WTC11 (cell line): ENCODE measurements at regions not wholly inside any gene's neighbourhood (a gene's known extent, or its start where the extent isn't known, plus 50 kb on each side); places are given as distances from the start of the nearest gene placed in this dataset.

ENCODE experiments used
- ATAC-seq: fragments of 200-7000 bp; cut with Tn5 transposase; 2 replicates; pipeline ENCODE4 v1.10.0; 2021; ENCODE audit warnings: mild to moderate bottlenecking, moderate library complexity
- CTCF ChIA-PET: fragments of 300-600 bp; sonication (Branson Sonifier 250); formaldehyde crosslinking; loops from one replicate; lab custom pipeline; 2021; ENCODE audit warnings: antibody characterized with exemption; lab: Charles Lee
- POLR2A ChIA-PET: fragments of 350-600 bp; sonication (Branson Sonifier 250); formaldehyde crosslinking; loops from one replicate; lab custom pipeline; 2021; ENCODE audit warnings: antibody characterized with exemption; lab: Charles Lee
- DNase-seq: peaks from one replicate; pipeline ENCODE4 v3.0.0; 2021; ENCODE audit warnings: low spot score
- H3K27ac Mint-ChIP-seq: 2 replicates; pipeline ENCODE4 v1.8.0; 2021; ENCODE audit warnings: mixed read lengths
- H3K27me3 Mint-ChIP-seq: 2 replicates; pipeline ENCODE4 v1.8.0; 2021; ENCODE audit warnings: low read depth, mild to moderate bottlenecking, moderate library complexity, mixed read lengths
- H3K36me3 Mint-ChIP-seq: 2 replicates; pipeline ENCODE4 v1.8.0; 2021; ENCODE audit warnings: mixed read lengths
- H3K4me1 Mint-ChIP-seq: 2 replicates; pipeline ENCODE4 v1.8.0; 2022; ENCODE audit warnings: mixed read lengths
- H3K4me3 Mint-ChIP-seq: 2 replicates; pipeline ENCODE4 v1.8.0; 2021; ENCODE audit warnings: mild to moderate bottlenecking, moderate library complexity, mixed read lengths
- H3K9me3 Mint-ChIP-seq: 2 replicates; pipeline ENCODE4 v1.8.0; 2021; ENCODE audit warnings: mixed read lengths
- FOXJ3 ChIP-seq: sonication (generic); formaldehyde crosslinking; IDR thresholded peaks from 2 replicates; pipeline ENCODE4 v1.9.0; 2021; ENCODE audit warnings: missing genetic modification reagents, mild to moderate bottlenecking, borderline replicate concordance
- IRF1 ChIP-seq: sonication (generic); formaldehyde crosslinking; IDR thresholded peaks from 2 replicates; pipeline ENCODE4 v1.8.0; 2023; ENCODE audit warnings: missing genetic modification reagents
- MYBL2 ChIP-seq: sonication (generic); formaldehyde crosslinking; IDR thresholded peaks from 2 replicates; pipeline ENCODE4 v1.8.1; 2023; ENCODE audit warnings: mild to moderate bottlenecking, moderate library complexity, missing genetic modification reagents
- RORB ChIP-seq: fragments of 250-450 bp; sonication (Bioruptor Pico); IDR thresholded peaks from 2 replicates; pipeline ENCODE4 v1.9.0; 2021; ENCODE audit warnings: mild to moderate bottlenecking
- SP1 ChIP-seq: sonication (generic); formaldehyde crosslinking; conservative IDR thresholded peaks from 2 replicates; pipeline ENCODE4 v1.8.1; 2022; ENCODE audit warnings: missing genetic modification reagents
- TP53 ChIP-seq: sonication (generic); formaldehyde crosslinking; IDR thresholded peaks from 2 replicates; pipeline ENCODE4 v1.8.1; 2023; ENCODE audit warnings: mild to moderate bottlenecking, missing genetic modification reagents
- USF1 ChIP-seq: sonication (generic); formaldehyde crosslinking; IDR thresholded peaks from 2 replicates; pipeline ENCODE4 v1.8.0; 2022; ENCODE audit warnings: mild to moderate bottlenecking, missing genetic modification reagents
- ZNF263 ChIP-seq: sonication (generic); formaldehyde crosslinking; IDR thresholded peaks from 2 replicates; pipeline ENCODE4 v1.8.1; 2022; ENCODE audit warnings: low read depth, mild to moderate bottlenecking, moderate library complexity, missing genetic modification reagents
- ZNF396 ChIP-seq: fragments of 250-450 bp; sonication (Bioruptor Pico); IDR thresholded peaks from 2 replicates; pipeline ENCODE4 v1.8.0; 2021; ENCODE audit warnings: mild to moderate bottlenecking, moderate library complexity, borderline replicate concordance
- ZNF416 ChIP-seq: fragments of 250-450 bp; sonication (Bioruptor Pico); IDR thresholded peaks from 2 replicates; pipeline ENCODE4 v1.9.0; 2021; ENCODE audit warnings: mild to moderate bottlenecking, inconsistent platforms
- ZNF423 ChIP-seq: fragments of 250-450 bp; sonication (Bioruptor Pico); IDR thresholded peaks from 2 replicates; pipeline ENCODE4 v2.1.2; 2022; ENCODE audit warnings: mild to moderate bottlenecking, moderate library complexity
- ZNF512 ChIP-seq: sonication (generic); formaldehyde crosslinking; IDR thresholded peaks from 2 replicates; pipeline ENCODE4 v1.8.1; 2022; ENCODE audit warnings: missing genetic modification reagents, borderline replicate concordance
- TF ChIP-seq, protein P1 (sequence below): sonication (generic); formaldehyde crosslinking; IDR thresholded peaks from 2 replicates; pipeline ENCODE4 v1.8.1; 2023; ENCODE audit warnings: mild to moderate bottlenecking, missing genetic modification reagents, borderline replicate concordance
- TF ChIP-seq, protein P2 (sequence below): fragments of 250-450 bp; sonication (Bioruptor Pico); IDR thresholded peaks from 2 replicates; pipeline ENCODE4 v1.9.0; 2021; ENCODE audit warnings: mild to moderate bottlenecking
- TF ChIP-seq, protein P3 (sequence below): sonication (generic); formaldehyde crosslinking; IDR thresholded peaks from 2 replicates; pipeline ENCODE4 v1.8.0; 2023; ENCODE audit warnings: mild to moderate bottlenecking, missing genetic modification reagents
- TF ChIP-seq, protein P4 (sequence below): fragments of 200-600 bp; IDR thresholded peaks from 2 replicates; pipeline ENCODE4 v1.8.0; 2022; ENCODE audit warnings: antibody characterized with exemption

GRCh38 chr2:16861111-16861510 is 195.5 kb upstream of the CYRIA start (continued):
- TF ChIP-seq IRF1 (CRISPR knock-in tag), result no peak
- TF ChIP-seq, protein P1, sequence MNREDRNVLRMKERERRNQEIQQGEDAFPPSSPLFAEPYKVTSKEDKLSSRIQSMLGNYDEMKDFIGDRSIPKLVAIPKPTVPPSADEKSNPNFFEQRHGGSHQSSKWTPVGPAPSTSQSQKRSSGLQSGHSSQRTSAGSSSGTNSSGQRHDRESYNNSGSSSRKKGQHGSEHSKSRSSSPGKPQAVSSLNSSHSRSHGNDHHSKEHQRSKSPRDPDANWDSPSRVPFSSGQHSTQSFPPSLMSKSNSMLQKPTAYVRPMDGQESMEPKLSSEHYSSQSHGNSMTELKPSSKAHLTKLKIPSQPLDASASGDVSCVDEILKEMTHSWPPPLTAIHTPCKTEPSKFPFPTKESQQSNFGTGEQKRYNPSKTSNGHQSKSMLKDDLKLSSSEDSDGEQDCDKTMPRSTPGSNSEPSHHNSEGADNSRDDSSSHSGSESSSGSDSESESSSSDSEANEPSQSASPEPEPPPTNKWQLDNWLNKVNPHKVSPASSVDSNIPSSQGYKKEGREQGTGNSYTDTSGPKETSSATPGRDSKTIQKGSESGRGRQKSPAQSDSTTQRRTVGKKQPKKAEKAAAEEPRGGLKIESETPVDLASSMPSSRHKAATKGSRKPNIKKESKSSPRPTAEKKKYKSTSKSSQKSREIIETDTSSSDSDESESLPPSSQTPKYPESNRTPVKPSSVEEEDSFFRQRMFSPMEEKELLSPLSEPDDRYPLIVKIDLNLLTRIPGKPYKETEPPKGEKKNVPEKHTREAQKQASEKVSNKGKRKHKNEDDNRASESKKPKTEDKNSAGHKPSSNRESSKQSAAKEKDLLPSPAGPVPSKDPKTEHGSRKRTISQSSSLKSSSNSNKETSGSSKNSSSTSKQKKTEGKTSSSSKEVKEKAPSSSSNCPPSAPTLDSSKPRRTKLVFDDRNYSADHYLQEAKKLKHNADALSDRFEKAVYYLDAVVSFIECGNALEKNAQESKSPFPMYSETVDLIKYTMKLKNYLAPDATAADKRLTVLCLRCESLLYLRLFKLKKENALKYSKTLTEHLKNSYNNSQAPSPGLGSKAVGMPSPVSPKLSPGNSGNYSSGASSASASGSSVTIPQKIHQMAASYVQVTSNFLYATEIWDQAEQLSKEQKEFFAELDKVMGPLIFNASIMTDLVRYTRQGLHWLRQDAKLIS (CRISPR knock-in tag), result no peak
- TF ChIP-seq, all 79 proteins: peak for 0

GRCh38 chr2:16860627-16861026 is 195.0 kb upstream of the CYRIA start:
- ATAC-seq (no peak), DNase-seq (no peak)
- POLR2A ChIA-PET, result no interaction called here
- Mint-ChIP-seq H3K9me3 (peaks cover 13% of the 10 kb centered on the region), H3K27ac (no peak overlapping the region), H3K27me3 (no peaks in the 10 kb centered on the region), H3K4me3 (no peak overlapping the region), H3K36me3 (no peaks in the 10 kb centered on the region), H3K4me1 (no peaks in the 10 kb centered on the region)
- CTCF ChIA-PET, result interaction anchor here (0.7 kb wide), 1 partner anchor 29 kb away, joined by 3 read pairs; no protein-coding TSS in a partner anchor
- TF ChIP-seq, protein P2, sequence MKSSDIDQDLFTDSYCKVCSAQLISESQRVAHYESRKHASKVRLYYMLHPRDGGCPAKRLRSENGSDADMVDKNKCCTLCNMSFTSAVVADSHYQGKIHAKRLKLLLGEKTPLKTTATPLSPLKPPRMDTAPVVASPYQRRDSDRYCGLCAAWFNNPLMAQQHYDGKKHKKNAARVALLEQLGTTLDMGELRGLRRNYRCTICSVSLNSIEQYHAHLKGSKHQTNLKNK, result no peak
- TF ChIP-seq, protein P3, sequence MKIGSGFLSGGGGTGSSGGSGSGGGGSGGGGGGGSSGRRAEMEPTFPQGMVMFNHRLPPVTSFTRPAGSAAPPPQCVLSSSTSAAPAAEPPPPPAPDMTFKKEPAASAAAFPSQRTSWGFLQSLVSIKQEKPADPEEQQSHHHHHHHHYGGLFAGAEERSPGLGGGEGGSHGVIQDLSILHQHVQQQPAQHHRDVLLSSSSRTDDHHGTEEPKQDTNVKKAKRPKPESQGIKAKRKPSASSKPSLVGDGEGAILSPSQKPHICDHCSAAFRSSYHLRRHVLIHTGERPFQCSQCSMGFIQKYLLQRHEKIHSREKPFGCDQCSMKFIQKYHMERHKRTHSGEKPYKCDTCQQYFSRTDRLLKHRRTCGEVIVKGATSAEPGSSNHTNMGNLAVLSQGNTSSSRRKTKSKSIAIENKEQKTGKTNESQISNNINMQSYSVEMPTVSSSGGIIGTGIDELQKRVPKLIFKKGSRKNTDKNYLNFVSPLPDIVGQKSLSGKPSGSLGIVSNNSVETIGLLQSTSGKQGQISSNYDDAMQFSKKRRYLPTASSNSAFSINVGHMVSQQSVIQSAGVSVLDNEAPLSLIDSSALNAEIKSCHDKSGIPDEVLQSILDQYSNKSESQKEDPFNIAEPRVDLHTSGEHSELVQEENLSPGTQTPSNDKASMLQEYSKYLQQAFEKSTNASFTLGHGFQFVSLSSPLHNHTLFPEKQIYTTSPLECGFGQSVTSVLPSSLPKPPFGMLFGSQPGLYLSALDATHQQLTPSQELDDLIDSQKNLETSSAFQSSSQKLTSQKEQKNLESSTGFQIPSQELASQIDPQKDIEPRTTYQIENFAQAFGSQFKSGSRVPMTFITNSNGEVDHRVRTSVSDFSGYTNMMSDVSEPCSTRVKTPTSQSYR (CRISPR knock-in tag), result no peak
- TF ChIP-seq ZNF512 (no peak), ZNF416 (CRISPR knock-in tag) (no peak), ZNF423 (CRISPR knock-in tag) (no peak), RORB (CRISPR knock-in tag) (no peak), ZNF263 (no peak), TP53 (CRISPR knock-in tag) (no peak), SP1 (CRISPR knock-in tag) (no peak), FOXJ3 (CRISPR knock-in tag) (no peak), USF1 (CRISPR knock-in tag) (no peak), MYBL2 (no peak), ZNF396 (CRISPR knock-in tag) (no peak)
- TF ChIP-seq, protein P4, sequence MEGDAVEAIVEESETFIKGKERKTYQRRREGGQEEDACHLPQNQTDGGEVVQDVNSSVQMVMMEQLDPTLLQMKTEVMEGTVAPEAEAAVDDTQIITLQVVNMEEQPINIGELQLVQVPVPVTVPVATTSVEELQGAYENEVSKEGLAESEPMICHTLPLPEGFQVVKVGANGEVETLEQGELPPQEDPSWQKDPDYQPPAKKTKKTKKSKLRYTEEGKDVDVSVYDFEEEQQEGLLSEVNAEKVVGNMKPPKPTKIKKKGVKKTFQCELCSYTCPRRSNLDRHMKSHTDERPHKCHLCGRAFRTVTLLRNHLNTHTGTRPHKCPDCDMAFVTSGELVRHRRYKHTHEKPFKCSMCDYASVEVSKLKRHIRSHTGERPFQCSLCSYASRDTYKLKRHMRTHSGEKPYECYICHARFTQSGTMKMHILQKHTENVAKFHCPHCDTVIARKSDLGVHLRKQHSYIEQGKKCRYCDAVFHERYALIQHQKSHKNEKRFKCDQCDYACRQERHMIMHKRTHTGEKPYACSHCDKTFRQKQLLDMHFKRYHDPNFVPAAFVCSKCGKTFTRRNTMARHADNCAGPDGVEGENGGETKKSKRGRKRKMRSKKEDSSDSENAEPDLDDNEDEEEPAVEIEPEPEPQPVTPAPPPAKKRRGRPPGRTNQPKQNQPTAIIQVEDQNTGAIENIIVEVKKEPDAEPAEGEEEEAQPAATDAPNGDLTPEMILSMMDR, result no peak
